HEK293 (cell line): ENCODE measurements at regions not wholly inside any gene's neighbourhood (a gene's known extent, or its start where the extent isn't known, plus 50 kb on each side); places are given as distances from the start of the nearest gene placed in this dataset.

Source experiments
- CTCF ChIA-PET: fragments of 350-600 bp; formaldehyde crosslinking; extraction: SDS; loops from one replicate; lab custom pipeline; 2021; ENCODE audit warnings: antibody characterized with exemption; lab: Yijun Ruan, JAX
- POLR2A ChIA-PET: fragments of 300-600 bp; formaldehyde crosslinking; extraction: SDS; loops from one replicate; lab custom pipeline; 2020; ENCODE audit warnings: antibody characterized with exemption, inconsistent platforms; lab: Yijun Ruan, JAX
- H3K27ac ChIP-seq: fragments of 200-500 bp; sonication (Bioruptor generic); 2 replicates; pipeline ENCODE4 v1.5.1; 2014; ENCODE audit warnings: low read depth, low read length, control low read depth, inconsistent platforms; ENCODE audit errors: extremely low read depth
- H3K36me3 ChIP-seq, 2 experiments: fragments of 200-500 bp in 1 of 2; sonication (Bioruptor generic) in 1 of 2; 1 replicate in 1 of 2; 2 replicates in 1 of 2; pipeline ENCODE4 v1.5.1; 2014 to 2017; ENCODE audit warnings: inconsistent platforms in 2 of 2, low read length in 2 of 2; ENCODE audit not compliant: control insufficient read depth in 2 of 2, insufficient read depth in 1 of 2
- H3K4me1 ChIP-seq: fragments of 200-500 bp; sonication (Bioruptor generic); 2 replicates; pipeline ENCODE4 v1.5.1; 2014; ENCODE audit warnings: mild to moderate bottlenecking, low read length, inconsistent platforms; ENCODE audit not compliant: control insufficient read depth, insufficient read depth
- H3K4me3 ChIP-seq: 2 replicates; pipeline ENCODE4 v1.5.1; 2011; ENCODE audit warnings: low read depth, mild to moderate bottlenecking, control low read depth, low read length, moderate library complexity
- H3K9me3 ChIP-seq: fragments of 200-500 bp; sonication (Bioruptor generic); 2 replicates; pipeline ENCODE4 v1.5.1; 2014; ENCODE audit warnings: low read depth, low read length, inconsistent platforms; ENCODE audit not compliant: control insufficient read depth, insufficient read depth
- HOXA7 ChIP-seq: sonication (generic); formaldehyde crosslinking; IDR thresholded peaks from 2 replicates; pipeline ENCODE4 v1.8.1; 2022; ENCODE audit warnings: missing genetic modification reagents, borderline replicate concordance
- IKZF3 ChIP-seq: fragments of 450-650 bp; IDR thresholded peaks from 2 replicates; pipeline ENCODE4 v1.5.0; 2018; ENCODE audit warnings: missing biosample characterization, mild to moderate bottlenecking, missing genetic modification characterization, moderate library complexity
- OSR2 ChIP-seq: fragments of 450-650 bp; formaldehyde crosslinking; IDR thresholded peaks from 2 replicates; pipeline ENCODE4 v1.5.1; 2016; ENCODE audit warnings: missing biosample characterization, missing genetic modification characterization
- ZBTB8A ChIP-seq: fragments of 450-650 bp; formaldehyde crosslinking; IDR thresholded peaks from 2 replicates; pipeline ENCODE4 v1.5.1; 2016; ENCODE audit warnings: missing biosample characterization, missing genetic modification characterization
- ZFP41 ChIP-seq: fragments of 450-650 bp; formaldehyde crosslinking; IDR thresholded peaks from 2 replicates; pipeline ENCODE4 v1.5.1; 2016; ENCODE audit warnings: missing biosample characterization, missing genetic modification characterization, borderline replicate concordance
- ZNF23 ChIP-seq: fragments of 450-650 bp; formaldehyde crosslinking; IDR thresholded peaks from 2 replicates; pipeline ENCODE4 v1.5.1; 2016; ENCODE audit warnings: missing biosample characterization, missing genetic modification characterization, borderline replicate concordance
- ZNF354C ChIP-seq: fragments of 450-650 bp; formaldehyde crosslinking; IDR thresholded peaks from 2 replicates; pipeline ENCODE4 v1.5.1; 2016; ENCODE audit warnings: missing biosample characterization, missing genetic modification characterization, low read depth, borderline replicate concordance
- ZNF37A ChIP-seq: fragments of 450-650 bp; IDR thresholded peaks from 2 replicates; pipeline ENCODE4 v1.5.1; 2018; ENCODE audit warnings: missing biosample characterization, missing genetic modification characterization
- ZNF473 ChIP-seq: fragments of 450-650 bp; formaldehyde crosslinking; IDR thresholded peaks from 2 replicates; pipeline ENCODE4 v1.5.1; 2017; ENCODE audit warnings: missing biosample characterization, missing genetic modification characterization
- ZNF514 ChIP-seq: fragments of 450-650 bp; formaldehyde crosslinking; IDR thresholded peaks from 2 replicates; pipeline ENCODE4 v1.5.1; 2016; ENCODE audit warnings: missing biosample characterization, missing genetic modification characterization
- ZNF529 ChIP-seq: fragments of 450-650 bp; formaldehyde crosslinking; IDR thresholded peaks from 2 replicates; pipeline ENCODE4 v1.5.1; 2017; ENCODE audit warnings: missing genetic modification characterization, missing biosample characterization; ENCODE audit not compliant: insufficient replicate concordance
- ZNF530 ChIP-seq: fragments of 450-650 bp; formaldehyde crosslinking; IDR thresholded peaks from 2 replicates; pipeline ENCODE4 v1.5.1; 2016; ENCODE audit warnings: low read depth, missing biosample characterization, missing genetic modification characterization
- ZNF560 ChIP-seq: fragments of 450-650 bp; formaldehyde crosslinking; IDR thresholded peaks from 2 replicates; pipeline ENCODE4 v1.5.1; 2017; ENCODE audit warnings: missing biosample characterization, missing genetic modification characterization, borderline replicate concordance
- ZNF600 ChIP-seq: fragments of 450-650 bp; formaldehyde crosslinking; IDR thresholded peaks from 2 replicates; pipeline ENCODE4 v1.5.1; 2016; ENCODE audit warnings: missing biosample characterization, missing genetic modification characterization
- ZNF629 ChIP-seq: fragments of 450-650 bp; formaldehyde crosslinking; IDR thresholded peaks from 2 replicates; pipeline ENCODE4 v1.5.1; 2017; ENCODE audit warnings: missing biosample characterization, missing genetic modification characterization
- ZNF660 ChIP-seq: fragments of 450-650 bp; IDR thresholded peaks from 2 replicates; pipeline ENCODE4 v1.5.1; 2018; ENCODE audit warnings: missing biosample characterization, mild to moderate bottlenecking, missing genetic modification characterization
- ZNF830 ChIP-seq: fragments of 450-650 bp; IDR thresholded peaks from 2 replicates; pipeline ENCODE4 v1.5.0; 2018; ENCODE audit warnings: missing biosample characterization, missing genetic modification characterization, low read depth, mild to moderate bottlenecking, moderate library complexity
- ZSCAN30 ChIP-seq: fragments of 450-650 bp; IDR thresholded peaks from 2 replicates; pipeline ENCODE4 v1.5.1; 2018; ENCODE audit warnings: missing biosample characterization, mild to moderate bottlenecking, missing genetic modification characterization, moderate library complexity
- TF ChIP-seq, protein P1 (sequence below): fragments of 450-650 bp; IDR thresholded peaks from 2 replicates; pipeline ENCODE4 v1.5.1; 2018; ENCODE audit warnings: missing biosample characterization, missing genetic modification characterization
- TF ChIP-seq, protein P2 (sequence below): fragments of 450-650 bp; formaldehyde crosslinking; IDR thresholded peaks from 2 replicates; pipeline ENCODE4 v1.5.1; 2017; ENCODE audit warnings: missing biosample characterization, missing genetic modification characterization
- TF ChIP-seq, protein P3 (sequence below): fragments of 450-650 bp; formaldehyde crosslinking; IDR thresholded peaks from 2 replicates; pipeline ENCODE4 v1.5.1; 2016; ENCODE audit warnings: missing biosample characterization, missing genetic modification characterization
- TF ChIP-seq, protein P4 (sequence below): fragments of 450-650 bp; formaldehyde crosslinking; IDR thresholded peaks from 2 replicates; pipeline ENCODE4 v1.5.1; 2016; ENCODE audit warnings: missing biosample characterization, missing genetic modification characterization
- TF ChIP-seq, protein P5 (sequence below): fragments of 450-650 bp; formaldehyde crosslinking; IDR thresholded peaks from 2 replicates; pipeline ENCODE4 v1.5.1; 2016; ENCODE audit warnings: missing biosample characterization, missing genetic modification characterization

DNA sequence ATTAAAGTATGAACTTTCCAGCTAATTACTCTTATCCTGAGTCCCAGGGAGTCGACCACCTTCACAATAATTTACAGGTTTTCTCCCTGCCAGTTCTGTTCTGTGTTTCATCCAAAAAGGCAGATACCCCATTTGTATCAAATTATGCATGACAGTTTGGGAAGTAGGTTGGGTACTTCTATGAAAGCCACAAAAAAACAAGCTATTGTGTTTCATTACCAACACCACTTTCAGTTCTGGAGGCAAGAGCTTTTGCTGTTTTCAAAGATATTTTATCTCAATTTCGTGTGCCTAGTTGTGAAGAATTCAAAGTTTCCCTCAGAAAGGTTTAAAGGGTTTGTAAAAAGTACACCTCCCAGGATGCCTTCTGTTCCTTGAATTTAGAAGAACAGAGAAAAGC, 557.4 kb downstream of the FLRT2 start:
- Histone ChIP-seq H3K27ac (no peak overlapping the region), H3K4me3 (no peak overlapping the region)
- TF ChIP-seq ZNF560 (tag by site-specific recombination) (no peak), ZFP41 (no peak), ZNF473 (no peak), ZNF23 (tag by site-specific recombination) (no peak), ZSCAN30 (tag by site-specific recombination) (no peak), ZNF514 (tag by site-specific recombination) (no peak), HOXA7 (CRISPR knock-in tag) (no peak), ZNF830 (tag by site-specific recombination) (no peak)
- TF ChIP-seq, protein P1, sequence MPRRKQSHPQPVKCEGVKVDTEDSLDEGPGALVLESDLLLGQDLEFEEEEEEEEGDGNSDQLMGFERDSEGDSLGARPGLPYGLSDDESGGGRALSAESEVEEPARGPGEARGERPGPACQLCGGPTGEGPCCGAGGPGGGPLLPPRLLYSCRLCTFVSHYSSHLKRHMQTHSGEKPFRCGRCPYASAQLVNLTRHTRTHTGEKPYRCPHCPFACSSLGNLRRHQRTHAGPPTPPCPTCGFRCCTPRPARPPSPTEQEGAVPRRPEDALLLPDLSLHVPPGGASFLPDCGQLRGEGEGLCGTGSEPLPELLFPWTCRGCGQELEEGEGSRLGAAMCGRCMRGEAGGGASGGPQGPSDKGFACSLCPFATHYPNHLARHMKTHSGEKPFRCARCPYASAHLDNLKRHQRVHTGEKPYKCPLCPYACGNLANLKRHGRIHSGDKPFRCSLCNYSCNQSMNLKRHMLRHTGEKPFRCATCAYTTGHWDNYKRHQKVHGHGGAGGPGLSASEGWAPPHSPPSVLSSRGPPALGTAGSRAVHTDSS (tag by site-specific recombination): no peak
- TF ChIP-seq, protein P2, sequence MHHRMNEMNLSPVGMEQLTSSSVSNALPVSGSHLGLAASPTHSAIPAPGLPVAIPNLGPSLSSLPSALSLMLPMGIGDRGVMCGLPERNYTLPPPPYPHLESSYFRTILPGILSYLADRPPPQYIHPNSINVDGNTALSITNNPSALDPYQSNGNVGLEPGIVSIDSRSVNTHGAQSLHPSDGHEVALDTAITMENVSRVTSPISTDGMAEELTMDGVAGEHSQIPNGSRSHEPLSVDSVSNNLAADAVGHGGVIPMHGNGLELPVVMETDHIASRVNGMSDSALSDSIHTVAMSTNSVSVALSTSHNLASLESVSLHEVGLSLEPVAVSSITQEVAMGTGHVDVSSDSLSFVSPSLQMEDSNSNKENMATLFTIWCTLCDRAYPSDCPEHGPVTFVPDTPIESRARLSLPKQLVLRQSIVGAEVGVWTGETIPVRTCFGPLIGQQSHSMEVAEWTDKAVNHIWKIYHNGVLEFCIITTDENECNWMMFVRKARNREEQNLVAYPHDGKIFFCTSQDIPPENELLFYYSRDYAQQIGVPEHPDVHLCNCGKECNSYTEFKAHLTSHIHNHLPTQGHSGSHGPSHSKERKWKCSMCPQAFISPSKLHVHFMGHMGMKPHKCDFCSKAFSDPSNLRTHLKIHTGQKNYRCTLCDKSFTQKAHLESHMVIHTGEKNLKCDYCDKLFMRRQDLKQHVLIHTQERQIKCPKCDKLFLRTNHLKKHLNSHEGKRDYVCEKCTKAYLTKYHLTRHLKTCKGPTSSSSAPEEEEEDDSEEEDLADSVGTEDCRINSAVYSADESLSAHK (tag by site-specific recombination): no peak
- TF ChIP-seq, all 188 proteins: peak for 0
- Histone ChIP-seq H3K4me1 (no peaks in the 10 kb centered on the region), H3K9me3 (no peaks in the 10 kb centered on the region), H3K36me3 (no peaks in the 10 kb centered on the region)
- ChIA-PET POLR2A (no interaction called here), CTCF (interaction anchor here (0.6 kb wide), 1 partner anchor 126 kb away, joined by 4 read pairs; no protein-coding TSS in a partner anchor)

DNA sequence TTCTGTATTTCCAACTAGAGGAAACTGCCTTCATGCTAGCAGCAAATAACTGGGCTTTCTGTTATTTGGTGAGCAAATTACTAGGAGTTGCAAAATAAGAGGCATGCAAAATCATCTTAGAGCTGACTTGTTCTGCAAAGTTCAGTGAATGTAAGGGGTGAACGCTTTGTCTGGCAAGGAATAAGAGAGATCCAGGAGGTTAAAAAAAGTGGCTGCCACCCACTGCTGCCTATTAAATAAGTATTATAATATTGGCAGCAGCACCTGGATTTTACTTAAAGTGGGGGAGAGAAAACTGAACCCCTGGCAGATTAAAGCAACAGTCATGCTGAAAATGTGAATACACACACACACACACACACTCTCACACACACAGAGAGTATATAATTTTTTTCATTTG, 557.0 kb downstream of the FLRT2 start:
- Histone ChIP-seq H3K4me3 (no peak overlapping the region), H3K27ac (no peak overlapping the region), H3K4me1 (no peaks in the 10 kb centered on the region), H3K36me3 (no peaks in the 10 kb centered on the region), H3K9me3 (no peaks in the 10 kb centered on the region)
- ChIA-PET POLR2A (no interaction called here), CTCF (interaction anchor here (0.6 kb wide), 1 partner anchor 125 kb away, joined by 4 read pairs; no protein-coding TSS in a partner anchor)
- TF ChIP-seq ZNF660 (tag by site-specific recombination) (no peak), ZBTB8A (tag by site-specific recombination) (no peak), ZNF529 (tag by site-specific recombination) (no peak), ZNF600 (tag by site-specific recombination) (no peak), ZNF629 (tag by site-specific recombination) (no peak), ZNF530 (tag by site-specific recombination) (no peak), ZNF23 (tag by site-specific recombination) (no peak), OSR2 (tag by site-specific recombination) (no peak), ZNF37A (tag by site-specific recombination) (no peak), ZNF354C (tag by site-specific recombination) (no peak), IKZF3 (tag by site-specific recombination) (no peak)
- TF ChIP-seq, protein P3, sequence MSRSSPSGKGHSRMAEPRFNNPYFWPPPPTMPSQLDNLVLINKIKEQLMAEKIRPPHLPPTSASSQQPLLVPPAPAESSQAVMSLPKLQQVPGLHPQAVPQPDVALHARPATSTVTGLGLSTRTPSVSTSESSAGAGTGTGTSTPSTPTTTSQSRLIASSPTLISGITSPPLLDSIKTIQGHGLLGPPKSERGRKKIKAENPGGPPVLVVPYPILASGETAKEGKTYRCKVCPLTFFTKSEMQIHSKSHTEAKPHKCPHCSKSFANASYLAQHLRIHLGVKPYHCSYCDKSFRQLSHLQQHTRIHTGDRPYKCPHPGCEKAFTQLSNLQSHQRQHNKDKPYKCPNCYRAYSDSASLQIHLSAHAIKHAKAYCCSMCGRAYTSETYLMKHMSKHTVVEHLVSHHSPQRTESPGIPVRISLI (tag by site-specific recombination): no peak
- TF ChIP-seq, protein P4, sequence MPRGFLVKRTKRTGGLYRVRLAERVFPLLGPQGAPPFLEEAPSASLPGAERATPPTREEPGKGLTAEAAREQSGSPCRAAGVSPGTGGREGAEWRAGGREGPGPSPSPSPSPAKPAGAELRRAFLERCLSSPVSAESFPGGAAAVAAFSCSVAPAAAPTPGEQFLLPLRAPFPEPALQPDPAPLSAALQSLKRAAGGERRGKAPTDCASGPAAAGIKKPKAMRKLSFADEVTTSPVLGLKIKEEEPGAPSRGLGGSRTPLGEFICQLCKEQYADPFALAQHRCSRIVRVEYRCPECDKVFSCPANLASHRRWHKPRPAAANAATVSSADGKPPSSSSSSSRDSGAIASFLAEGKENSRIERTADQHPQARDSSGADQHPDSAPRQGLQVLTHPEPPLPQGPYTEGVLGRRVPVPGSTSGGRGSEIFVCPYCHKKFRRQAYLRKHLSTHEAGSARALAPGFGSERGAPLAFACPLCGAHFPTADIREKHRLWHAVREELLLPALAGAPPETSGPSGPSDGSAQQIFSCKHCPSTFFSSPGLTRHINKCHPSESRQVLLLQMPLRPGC (tag by site-specific recombination): no peak
- TF ChIP-seq, protein P5, sequence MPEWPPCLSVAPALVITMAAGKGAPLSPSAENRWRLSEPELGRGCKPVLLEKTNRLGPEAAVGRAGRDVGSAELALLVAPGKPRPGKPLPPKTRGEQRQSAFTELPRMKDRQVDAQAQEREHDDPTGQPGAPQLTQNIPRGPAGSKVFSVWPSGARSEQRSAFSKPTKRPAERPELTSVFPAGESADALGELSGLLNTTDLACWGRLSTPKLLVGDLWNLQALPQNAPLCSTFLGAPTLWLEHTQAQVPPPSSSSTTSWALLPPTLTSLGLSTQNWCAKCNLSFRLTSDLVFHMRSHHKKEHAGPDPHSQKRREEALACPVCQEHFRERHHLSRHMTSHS (tag by site-specific recombination): no peak
